Fibroblast of skin of right biceps (primary cell): ENCODE measurements at regions not wholly inside any gene's neighbourhood (a gene's known extent, or its start where the extent isn't known, plus 50 kb on each side); places are given as distances from the start of the nearest gene placed in this dataset.

ENCODE experiments used
- DNase-seq: peaks from one replicate; pipeline ENCODE4 v3.0.0-alpha.2; 2013

DNA sequence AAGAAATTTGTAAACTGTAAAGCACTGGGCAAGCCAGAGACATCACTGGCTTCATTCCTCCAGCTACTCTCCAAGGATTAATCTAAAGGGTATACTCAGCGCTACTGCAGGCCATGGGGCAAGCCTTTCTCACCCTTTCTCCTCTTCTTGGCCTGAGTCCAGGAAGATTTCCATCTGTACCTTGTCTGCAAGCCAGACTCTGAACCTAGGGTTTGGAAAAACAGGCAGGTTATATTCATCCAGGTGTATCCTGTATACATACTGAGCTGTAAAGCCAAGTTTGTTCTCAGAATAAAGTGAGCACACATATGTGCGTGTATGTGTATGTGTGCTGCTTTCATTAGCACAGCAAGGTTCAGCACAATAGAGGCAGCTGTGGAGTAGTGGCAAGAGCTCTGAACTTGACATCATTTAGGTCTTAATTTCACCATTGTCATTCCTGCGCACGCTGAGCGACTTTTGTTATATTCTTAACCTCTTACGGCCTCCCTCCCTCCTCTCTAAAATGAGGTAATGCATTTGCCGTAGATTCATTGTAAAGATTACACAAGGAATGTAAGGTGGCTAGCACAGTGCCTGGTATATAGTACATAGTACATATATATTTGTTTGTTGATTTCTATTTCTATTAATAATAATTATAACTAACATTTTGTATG lies 128.1 kb upstream of the JUN start:
- DNase-seq = no peak

DNA sequence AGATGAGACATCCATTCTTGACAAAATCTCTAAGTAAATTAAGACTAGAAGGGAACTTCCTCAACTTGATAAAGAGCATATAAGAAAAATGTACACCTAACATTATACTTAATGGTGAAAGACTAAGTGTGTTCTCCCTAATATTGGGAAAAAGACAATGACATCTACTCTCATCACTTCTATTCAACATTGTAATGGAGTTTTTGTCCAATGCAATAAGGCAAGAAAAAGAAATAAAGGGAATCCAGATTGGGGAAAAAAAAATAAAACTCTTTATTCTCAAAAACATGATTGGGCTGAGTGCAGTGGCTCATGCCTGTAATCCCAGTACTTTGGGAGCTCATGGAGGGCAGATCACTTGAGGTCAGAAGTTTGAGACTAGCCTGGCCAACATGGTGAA lies 131.1 kb upstream of the JUN start:
- DNase-seq = no peak

- DNase-seq = no peak
Observed at GRCh38 chr1:58917436-58917835, 133.6 kb upstream of the JUN start.

DNA sequence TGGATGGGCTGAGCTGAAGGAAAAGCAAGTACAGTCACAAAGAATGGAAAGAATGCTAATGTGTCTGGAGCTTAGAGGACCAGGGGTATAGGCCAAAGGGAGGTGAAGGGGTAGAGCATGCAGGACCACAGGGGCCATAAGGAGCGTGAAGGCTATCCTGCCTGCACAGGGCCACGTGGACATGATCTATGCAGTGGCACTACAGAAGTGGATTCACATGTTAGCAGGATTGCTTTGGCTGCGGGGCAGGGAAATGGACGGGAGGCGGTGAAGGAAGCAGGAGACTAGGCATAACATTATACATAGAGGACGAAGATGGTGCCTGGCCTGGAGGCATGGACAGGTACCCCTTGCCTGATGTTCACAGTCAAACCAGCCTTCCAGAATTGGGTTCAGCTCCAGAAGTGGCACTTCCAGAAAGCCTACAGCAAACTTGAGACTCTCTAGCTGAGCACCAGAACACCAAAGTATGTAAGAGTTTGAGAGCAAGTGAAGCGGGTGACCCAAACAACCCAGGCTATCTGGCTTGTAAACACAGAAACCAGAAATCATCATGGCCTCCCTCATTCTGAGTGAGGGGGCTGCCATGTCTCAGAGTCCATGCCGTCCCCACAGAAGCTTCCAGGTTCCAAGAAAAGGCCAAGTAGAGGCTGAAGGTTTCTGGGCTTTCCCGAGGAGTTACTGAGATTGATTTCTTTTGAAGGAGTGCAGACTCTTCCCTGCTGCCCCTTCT lies 135.5 kb upstream of the JUN start:
- DNase-seq = no peak

DNA sequence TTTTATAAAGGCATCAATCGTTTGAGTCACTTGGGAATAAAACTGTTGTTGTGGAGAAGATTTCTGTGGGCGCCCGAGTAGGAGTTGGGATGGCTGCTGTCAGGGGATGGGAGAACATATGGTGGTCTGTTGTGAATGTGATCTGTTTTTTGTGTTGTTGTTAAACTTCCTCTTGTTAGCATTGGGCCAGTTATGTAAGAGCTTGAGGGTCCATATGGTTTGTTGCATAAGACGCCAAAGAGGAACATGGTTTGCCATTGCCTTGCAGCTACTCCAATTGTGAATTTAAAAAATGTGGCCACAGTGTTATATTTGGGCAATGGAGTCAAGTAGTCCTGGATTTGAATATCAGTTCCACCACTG lies 136.1 kb upstream of the JUN start:
- no peak for DNase-seq

DNA sequence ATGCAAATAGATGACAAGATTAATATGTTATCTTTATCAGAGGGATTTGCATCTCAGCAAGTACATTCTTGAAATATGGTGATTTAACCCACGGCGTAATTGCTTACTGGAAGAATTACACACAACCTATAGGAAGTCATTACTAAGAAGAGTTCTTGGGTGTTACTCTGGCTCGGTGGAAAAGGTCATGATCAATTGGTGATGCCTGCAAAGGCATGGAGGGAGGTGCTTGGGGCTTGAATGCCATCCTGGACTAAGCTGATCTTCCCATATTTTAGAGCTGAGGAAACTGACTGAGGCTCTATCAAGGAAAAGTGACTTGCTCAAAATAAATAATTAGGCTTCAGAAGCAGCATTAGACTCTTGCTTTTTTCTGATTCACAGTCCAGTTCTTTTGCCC lies 137.5 kb upstream of the JUN start:
- no peak for DNase-seq

DNA sequence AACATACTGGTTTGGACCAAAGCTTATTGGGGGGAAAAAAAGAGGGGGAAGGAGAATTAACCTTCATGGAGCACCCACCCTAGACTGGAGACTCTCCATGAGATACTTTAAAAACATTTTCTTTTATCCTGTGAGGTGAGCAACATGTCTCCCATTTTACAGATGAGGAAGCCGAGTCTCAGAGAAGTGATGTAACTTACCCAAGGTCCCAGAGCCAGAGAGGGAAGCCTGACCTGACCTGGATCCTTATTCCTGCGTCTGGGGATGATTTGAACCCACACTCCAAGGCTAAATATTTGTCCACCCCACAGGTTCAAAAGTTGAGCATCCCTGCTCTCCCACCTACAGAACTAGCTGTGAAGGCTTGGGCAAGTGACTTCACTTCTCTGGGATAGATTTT lies 137.9 kb upstream of the JUN start:
- DNase-seq = no peak

- DNase-seq = peak; percentile 56
Observed at GRCh38 chr1:58922302-58923089, 138.6 kb upstream of the JUN start.

GRCh38 chr1:58923090-58923470 lies 139.2 kb upstream of the JUN start:
- DNase-seq = no peak

DNA sequence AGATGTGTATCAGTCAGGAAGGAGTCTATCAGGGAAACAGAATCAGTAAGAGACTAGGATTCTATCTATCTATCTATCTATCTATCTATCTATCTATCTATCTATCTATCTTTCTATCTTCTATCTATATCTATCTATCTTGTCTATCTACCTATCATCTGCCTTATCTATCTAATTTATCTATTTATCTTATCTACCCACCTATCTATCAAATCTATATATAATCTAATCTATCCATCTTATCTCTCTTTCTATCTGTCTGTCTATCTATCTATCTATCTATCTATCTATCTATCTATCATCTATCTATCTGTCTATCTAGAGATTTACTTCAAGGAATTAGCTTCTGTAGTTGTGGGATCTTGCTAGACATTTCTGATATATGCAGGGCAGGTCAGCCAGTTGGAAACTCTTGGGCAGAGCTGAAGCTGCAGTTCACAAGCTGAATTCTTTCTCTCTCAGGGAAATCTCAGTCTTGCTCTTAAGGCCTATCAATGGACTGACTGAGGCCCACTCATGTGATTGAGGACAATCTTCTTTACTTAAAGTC lies 140.2 kb upstream of the JUN start:
- DNase-seq = no peak

DNA sequence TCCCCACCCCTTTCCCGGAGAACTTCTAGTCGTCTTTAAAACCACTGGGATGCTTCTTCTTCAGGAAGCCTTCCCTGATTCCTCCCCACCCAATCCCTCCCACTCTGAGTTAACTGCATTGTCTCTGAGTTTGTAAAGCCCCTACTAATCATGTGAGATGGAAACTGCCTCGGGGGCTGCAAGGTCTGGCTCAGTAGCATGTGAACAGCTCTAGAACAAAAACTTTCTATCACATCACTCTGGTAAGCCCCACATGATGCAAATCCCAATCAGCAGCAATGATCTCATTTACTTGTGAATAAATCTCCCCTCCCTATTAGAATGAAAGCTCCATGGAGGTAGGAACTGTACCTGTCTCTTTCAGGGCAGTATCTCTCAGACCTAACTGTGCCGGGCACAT lies 141.0 kb upstream of the JUN start:
- no peak for DNase-seq

DNA sequence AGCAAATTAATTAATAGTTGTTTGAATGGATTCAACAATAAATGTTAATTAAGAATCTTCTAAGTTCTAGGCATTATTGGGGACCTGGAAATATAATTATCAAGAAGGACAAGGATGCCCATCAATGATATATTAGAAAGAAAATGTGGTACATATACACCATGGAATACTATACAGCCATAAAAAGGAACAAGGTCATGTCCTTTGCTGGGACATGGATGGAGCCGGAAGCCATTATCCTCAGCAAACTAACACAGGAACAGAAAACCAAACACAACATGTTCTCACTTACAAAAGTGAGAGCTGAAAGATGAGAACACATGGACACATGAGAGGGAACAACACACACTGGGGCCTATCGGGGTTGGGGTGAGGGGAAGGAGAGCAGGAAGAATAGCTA lies 141.4 kb upstream of the JUN start:
- DNase-seq = no peak

GRCh38 chr1:58926152-58926551 lies 142.3 kb upstream of the JUN start:
- no peak for DNase-seq

- no peak for DNase-seq
Observed at GRCh38 chr1:58927041-58927721, 143.3 kb upstream of the JUN start.

- no peak for DNase-seq
Observed at GRCh38 chr1:58927722-58928085, 143.9 kb upstream of the JUN start.

DNA sequence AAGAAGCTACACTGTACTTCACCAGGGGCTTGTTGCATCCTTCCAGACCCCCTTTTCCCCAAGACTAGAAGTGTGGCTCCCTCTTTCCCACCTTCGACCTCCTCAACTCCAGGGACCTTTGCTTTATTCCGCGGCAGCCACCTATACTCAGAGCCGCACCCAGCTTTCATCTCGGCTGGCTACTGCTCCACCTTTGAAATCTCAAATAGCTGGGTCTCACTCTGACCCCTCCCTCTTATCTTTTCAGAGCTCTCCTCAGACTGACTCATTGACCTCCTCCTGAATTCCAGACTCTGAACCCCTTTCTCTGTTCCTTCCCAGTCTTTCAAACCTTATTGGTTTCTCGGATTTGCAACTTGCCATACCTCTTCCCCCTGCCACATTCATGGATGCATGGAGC lies 144.7 kb upstream of the JUN start:
- DNase-seq = no peak

- no peak for DNase-seq
Observed at GRCh38 chr1:58929671-58930325, 146.0 kb upstream of the JUN start.

DNA sequence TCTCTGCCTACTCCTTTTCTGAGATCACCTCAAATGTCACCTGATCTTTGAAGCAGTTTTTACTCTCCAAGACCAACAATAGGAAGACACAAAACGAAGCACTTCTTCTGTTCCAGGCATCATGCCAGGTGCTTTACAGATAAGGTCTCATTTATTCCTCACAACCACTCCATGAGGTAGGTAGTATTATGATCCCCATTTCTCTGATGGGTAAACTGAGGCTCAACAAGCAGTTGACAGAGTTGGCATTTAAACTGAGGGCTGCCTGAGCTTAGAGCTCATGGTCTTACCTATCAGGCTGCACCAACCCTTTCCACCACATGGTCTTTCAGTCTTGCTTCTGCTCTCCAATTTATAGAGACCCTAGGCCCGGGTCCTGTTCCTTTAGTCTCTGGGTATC lies 147.2 kb upstream of the JUN start:
- DNase-seq = no peak

DNA sequence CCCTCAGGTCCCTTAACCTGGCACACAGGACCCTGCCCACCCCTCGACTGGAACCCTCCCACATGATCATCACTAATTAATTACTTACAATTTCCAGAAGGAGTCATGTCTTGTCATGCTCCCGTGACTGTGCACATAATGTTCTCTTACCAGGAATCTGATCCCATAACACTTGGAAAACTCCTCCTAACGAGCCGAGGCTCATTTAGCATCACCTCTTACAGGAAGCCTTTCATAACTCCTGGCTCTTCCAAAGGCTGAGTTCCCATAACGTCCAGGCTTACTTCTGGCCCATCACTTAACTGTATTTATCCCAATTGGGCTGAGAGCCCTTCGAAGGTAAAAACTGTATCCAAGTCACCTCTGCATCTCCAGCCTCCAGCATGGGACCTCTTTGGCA lies 147.9 kb upstream of the JUN start:
- DNase-seq = no peak

GRCh38 chr1:58932859-58933598 lies 149.2 kb upstream of the JUN start:
- peak; percentile 73 for DNase-seq

DNA sequence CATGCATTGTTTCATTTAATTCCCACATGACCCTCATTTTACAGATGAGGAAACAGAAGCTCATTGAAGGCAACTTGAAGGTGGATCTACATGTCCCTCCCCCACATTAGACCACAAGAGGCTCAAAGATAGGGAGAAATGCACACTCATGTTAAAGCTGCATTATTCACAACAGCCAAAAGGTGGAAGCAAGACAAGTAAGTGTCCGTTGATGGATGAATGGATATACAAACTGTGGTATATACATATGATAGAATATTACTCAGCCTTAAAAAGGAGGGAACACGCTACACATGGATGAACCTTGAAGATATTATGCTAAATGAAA lies 149.7 kb upstream of the JUN start:
- DNase-seq = peak; percentile 35

- no peak for DNase-seq
Observed at GRCh38 chr1:58934706-58935105, 150.9 kb upstream of the JUN start.
